HCT116 (cell line): ENCODE measurements at regions not wholly inside any gene's neighbourhood (a gene's known extent, or its start where the extent isn't known, plus 50 kb on each side); places are given as distances from the start of the nearest gene placed in this dataset.

Experiments used
- CEBPB ChIP-seq: IDR thresholded peaks from 2 replicates; pipeline ENCODE4 v1.6.1; 2012; ENCODE audit warnings: low read depth
- EGR1 ChIP-seq: IDR thresholded peaks from 2 replicates; pipeline ENCODE4 v1.6.1; 2012; ENCODE audit warnings: low read depth
- ELF1 ChIP-seq: IDR thresholded peaks from 2 replicates; pipeline ENCODE4 v1.6.1; 2012; ENCODE audit warnings: low read depth, borderline replicate concordance
- EZH2 ChIP-seq: fragments of 200-600 bp; sonication (generic); IDR thresholded peaks from 2 replicates; pipeline ENCODE4 v1.6.1; 2017; ENCODE audit warnings: antibody characterized with exemption, mixed run types
- EZH2phosphoT487 ChIP-seq: fragments of 200-600 bp; IDR thresholded peaks from 2 replicates; pipeline ENCODE4 v1.6.1; 2018; ENCODE audit warnings: antibody characterized with exemption, borderline replicate concordance
- FOSL1 ChIP-seq: IDR thresholded peaks from 2 replicates; pipeline ENCODE4 v1.6.1; 2012; ENCODE audit warnings: low read depth
- POLR2A ChIP-seq: IDR thresholded peaks from 2 replicates; pipeline ENCODE4 v1.7.0; 2011; ENCODE audit warnings: borderline replicate concordance; ENCODE audit not compliant: insufficient read depth, insufficient read length; ENCODE audit errors: extremely low read depth
- POLR2AphosphoS5 ChIP-seq: IDR thresholded peaks from 2 replicates; pipeline ENCODE4 v1.6.1; 2011; ENCODE audit warnings: mild to moderate bottlenecking, low read depth, low read length, moderate library complexity
- RAD21 ChIP-seq: IDR thresholded peaks from 2 replicates; pipeline ENCODE4 v1.6.1; 2012; ENCODE audit warnings: low read depth, mild to moderate bottlenecking
- TCF7L2 ChIP-seq: IDR thresholded peaks from 2 replicates; pipeline ENCODE4 v1.7.0; 2011; ENCODE audit warnings: borderline replicate concordance, inconsistent platforms; ENCODE audit not compliant: insufficient read depth, insufficient read length; ENCODE audit errors: extremely low read depth
- YY1 ChIP-seq: IDR thresholded peaks from 2 replicates; pipeline ENCODE4 v1.6.1; 2011; ENCODE audit warnings: low read length, low read depth, moderate library complexity, mild to moderate bottlenecking; ENCODE audit not compliant: insufficient replicate concordance; ENCODE audit errors: extremely low read depth
- TF ChIP-seq, protein P1 (sequence below): IDR thresholded peaks from 2 replicates; pipeline ENCODE4 v1.6.1; 2012; ENCODE audit warnings: low read depth
- TF ChIP-seq, protein P2 (sequence below), 3 experiments: fragments of 200-600 bp in 1 of 3; sonication (generic) in 1 of 3; IDR thresholded peaks in 2 of 3; conservative IDR thresholded peaks in 1 of 3; 2 replicates each; pipeline ENCODE4 v1.5.1; 2012 to 2017; ENCODE audit warnings: low read depth in 2 of 3, low read length in 2 of 3, antibody characterized with exemption in 1 of 3, borderline replicate concordance in 1 of 3, control low read depth in 1 of 3, mild to moderate bottlenecking in 1 of 3, mixed read lengths in 1 of 3, mixed run types in 1 of 3, moderate library complexity in 1 of 3; ENCODE audit not compliant: insufficient read depth in 1 of 3
- TF ChIP-seq, protein P3 (sequence below): IDR thresholded peaks from 2 replicates; pipeline ENCODE4 v1.6.1; 2012

- TF ChIP-seq RAD21 (no peak), EZH2 (no peak), POLR2AphosphoS5 (no peak), POLR2A (no peak), FOSL1 (no peak), EGR1 (no peak), CEBPB (no peak), YY1 (no peak), TCF7L2 (no peak), EZH2phosphoT487 (no peak), ELF1 (no peak)
- TF ChIP-seq, protein P1, sequence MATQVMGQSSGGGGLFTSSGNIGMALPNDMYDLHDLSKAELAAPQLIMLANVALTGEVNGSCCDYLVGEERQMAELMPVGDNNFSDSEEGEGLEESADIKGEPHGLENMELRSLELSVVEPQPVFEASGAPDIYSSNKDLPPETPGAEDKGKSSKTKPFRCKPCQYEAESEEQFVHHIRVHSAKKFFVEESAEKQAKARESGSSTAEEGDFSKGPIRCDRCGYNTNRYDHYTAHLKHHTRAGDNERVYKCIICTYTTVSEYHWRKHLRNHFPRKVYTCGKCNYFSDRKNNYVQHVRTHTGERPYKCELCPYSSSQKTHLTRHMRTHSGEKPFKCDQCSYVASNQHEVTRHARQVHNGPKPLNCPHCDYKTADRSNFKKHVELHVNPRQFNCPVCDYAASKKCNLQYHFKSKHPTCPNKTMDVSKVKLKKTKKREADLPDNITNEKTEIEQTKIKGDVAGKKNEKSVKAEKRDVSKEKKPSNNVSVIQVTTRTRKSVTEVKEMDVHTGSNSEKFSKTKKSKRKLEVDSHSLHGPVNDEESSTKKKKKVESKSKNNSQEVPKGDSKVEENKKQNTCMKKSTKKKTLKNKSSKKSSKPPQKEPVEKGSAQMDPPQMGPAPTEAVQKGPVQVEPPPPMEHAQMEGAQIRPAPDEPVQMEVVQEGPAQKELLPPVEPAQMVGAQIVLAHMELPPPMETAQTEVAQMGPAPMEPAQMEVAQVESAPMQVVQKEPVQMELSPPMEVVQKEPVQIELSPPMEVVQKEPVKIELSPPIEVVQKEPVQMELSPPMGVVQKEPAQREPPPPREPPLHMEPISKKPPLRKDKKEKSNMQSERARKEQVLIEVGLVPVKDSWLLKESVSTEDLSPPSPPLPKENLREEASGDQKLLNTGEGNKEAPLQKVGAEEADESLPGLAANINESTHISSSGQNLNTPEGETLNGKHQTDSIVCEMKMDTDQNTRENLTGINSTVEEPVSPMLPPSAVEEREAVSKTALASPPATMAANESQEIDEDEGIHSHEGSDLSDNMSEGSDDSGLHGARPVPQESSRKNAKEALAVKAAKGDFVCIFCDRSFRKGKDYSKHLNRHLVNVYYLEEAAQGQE = no peak
- TF ChIP-seq, protein P2, sequence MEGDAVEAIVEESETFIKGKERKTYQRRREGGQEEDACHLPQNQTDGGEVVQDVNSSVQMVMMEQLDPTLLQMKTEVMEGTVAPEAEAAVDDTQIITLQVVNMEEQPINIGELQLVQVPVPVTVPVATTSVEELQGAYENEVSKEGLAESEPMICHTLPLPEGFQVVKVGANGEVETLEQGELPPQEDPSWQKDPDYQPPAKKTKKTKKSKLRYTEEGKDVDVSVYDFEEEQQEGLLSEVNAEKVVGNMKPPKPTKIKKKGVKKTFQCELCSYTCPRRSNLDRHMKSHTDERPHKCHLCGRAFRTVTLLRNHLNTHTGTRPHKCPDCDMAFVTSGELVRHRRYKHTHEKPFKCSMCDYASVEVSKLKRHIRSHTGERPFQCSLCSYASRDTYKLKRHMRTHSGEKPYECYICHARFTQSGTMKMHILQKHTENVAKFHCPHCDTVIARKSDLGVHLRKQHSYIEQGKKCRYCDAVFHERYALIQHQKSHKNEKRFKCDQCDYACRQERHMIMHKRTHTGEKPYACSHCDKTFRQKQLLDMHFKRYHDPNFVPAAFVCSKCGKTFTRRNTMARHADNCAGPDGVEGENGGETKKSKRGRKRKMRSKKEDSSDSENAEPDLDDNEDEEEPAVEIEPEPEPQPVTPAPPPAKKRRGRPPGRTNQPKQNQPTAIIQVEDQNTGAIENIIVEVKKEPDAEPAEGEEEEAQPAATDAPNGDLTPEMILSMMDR (IDR thresholded peaks at IDR 0.05 in 2 of 3, conservative IDR thresholded peaks at IDR 0.05 in 1 of 3; ENCODE audit: borderline replicate concordance in 1 of 3, insufficient read depth in 1 of 3, low read depth in 2 of 3, low read length in 2 of 3) = no peak
- TF ChIP-seq, protein P3, sequence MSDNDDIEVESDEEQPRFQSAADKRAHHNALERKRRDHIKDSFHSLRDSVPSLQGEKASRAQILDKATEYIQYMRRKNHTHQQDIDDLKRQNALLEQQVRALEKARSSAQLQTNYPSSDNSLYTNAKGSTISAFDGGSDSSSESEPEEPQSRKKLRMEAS = no peak
These were observed 373.8 kb downstream of the GJA1 start for GRCh38 chr6:121809211-121809610.
